Keratinocyte (primary cell): ENCODE measurements at regions not wholly inside any gene's neighbourhood (a gene's known extent, or its start where the extent isn't known, plus 50 kb on each side); places are given as distances from the start of the nearest gene placed in this dataset.

Experiments used
- EZH2 ChIP-seq: IDR thresholded peaks from one replicate; pipeline ENCODE4 v1.6.1; 2012; ENCODE audit warnings: inconsistent platforms, mild to moderate bottlenecking, low read length, moderate library complexity
- TF ChIP-seq, protein P1 (sequence below), 3 experiments: IDR thresholded peaks in 1 of 3; conservative IDR thresholded peaks in 1 of 3; optimal IDR thresholded peaks in 1 of 3; 2 replicates in 2 of 3; 3 replicates in 1 of 3; pipeline versions ENCODE3 to v1.5.1; 2011; ENCODE audit warnings: low read length in 3 of 3, mild to moderate bottlenecking in 3 of 3, moderate library complexity in 2 of 3, control low read depth in 1 of 3, inconsistent platforms in 1 of 3; ENCODE audit not compliant: insufficient read depth in 2 of 3; ENCODE audit errors: extremely low read depth in 1 of 3

DNA sequence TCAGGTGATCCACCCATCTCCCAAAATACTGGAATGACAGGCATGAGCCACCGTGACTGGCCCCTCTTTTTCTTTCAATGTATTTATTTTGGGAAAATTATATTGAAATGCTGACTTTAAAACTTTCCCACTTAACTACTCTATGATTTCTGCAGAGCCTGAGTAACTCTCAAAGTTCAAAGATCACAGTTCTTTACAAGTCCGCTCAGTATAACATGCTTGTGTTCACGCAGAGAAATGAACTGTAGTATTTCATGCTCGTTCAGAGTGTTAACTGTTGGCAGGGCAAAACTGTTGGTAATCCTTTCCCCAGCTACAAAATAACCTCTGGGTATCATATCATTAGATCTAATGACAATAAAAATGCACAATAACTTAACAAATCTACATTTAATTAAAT is 50.7 kb upstream of the ADAMTS20 start:
- TF ChIP-seq, protein P1, sequence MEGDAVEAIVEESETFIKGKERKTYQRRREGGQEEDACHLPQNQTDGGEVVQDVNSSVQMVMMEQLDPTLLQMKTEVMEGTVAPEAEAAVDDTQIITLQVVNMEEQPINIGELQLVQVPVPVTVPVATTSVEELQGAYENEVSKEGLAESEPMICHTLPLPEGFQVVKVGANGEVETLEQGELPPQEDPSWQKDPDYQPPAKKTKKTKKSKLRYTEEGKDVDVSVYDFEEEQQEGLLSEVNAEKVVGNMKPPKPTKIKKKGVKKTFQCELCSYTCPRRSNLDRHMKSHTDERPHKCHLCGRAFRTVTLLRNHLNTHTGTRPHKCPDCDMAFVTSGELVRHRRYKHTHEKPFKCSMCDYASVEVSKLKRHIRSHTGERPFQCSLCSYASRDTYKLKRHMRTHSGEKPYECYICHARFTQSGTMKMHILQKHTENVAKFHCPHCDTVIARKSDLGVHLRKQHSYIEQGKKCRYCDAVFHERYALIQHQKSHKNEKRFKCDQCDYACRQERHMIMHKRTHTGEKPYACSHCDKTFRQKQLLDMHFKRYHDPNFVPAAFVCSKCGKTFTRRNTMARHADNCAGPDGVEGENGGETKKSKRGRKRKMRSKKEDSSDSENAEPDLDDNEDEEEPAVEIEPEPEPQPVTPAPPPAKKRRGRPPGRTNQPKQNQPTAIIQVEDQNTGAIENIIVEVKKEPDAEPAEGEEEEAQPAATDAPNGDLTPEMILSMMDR (optimal IDR thresholded peaks at IDR 0.05 in 1 of 3, IDR thresholded peaks at IDR 0.05 in 1 of 3, conservative IDR thresholded peaks at IDR 0.05 in 1 of 3; ENCODE audit: extremely low read depth in 1 of 3, insufficient read depth in 2 of 3, low read length in 3 of 3) = no peak
- TF ChIP-seq EZH2 = no peak
